ACC112 (cell line): ENCODE measurements at regions not wholly inside any gene's neighbourhood (a gene's known extent, or its start where the extent isn't known, plus 50 kb on each side); places are given as distances from the start of the nearest gene placed in this dataset.

Experiments
- H2AFZ ChIP-seq: fragments of 200-600 bp; sonication (generic); one replicate; pipeline ENCODE4 v1.6.0; 2017; ENCODE audit warnings: antibody characterized with exemption, low read length; ENCODE audit not compliant: unreplicated experiment
- H3K27ac ChIP-seq: fragments of 200-600 bp; sonication (generic); 2 replicates; pipeline ENCODE4 v1.5.1; 2014; ENCODE audit warnings: low read depth, mild to moderate bottlenecking, antibody characterized with exemption, low read length, moderate library complexity
- H3K27me3 ChIP-seq: fragments of 200-600 bp; sonication (generic); 2 replicates; pipeline ENCODE4 v1.6.1; 2014; ENCODE audit warnings: mild to moderate bottlenecking, antibody characterized with exemption, low read length, moderate library complexity, mixed read lengths; ENCODE audit not compliant: insufficient read depth
- H3K36me3 ChIP-seq: fragments of 200-600 bp; sonication (generic); 2 replicates; pipeline ENCODE4 v1.6.1; 2016; ENCODE audit warnings: mild to moderate bottlenecking, antibody characterized with exemption, low read length, moderate library complexity, mixed read lengths; ENCODE audit not compliant: insufficient read depth
- H3K4me1 ChIP-seq: fragments of 200-600 bp; sonication (generic); one replicate; pipeline ENCODE4 v1.6.1; 2016; ENCODE audit warnings: low read length, mixed read lengths; ENCODE audit not compliant: insufficient read depth, unreplicated experiment, control insufficient read depth
- H3K4me3 ChIP-seq: fragments of 200-600 bp; sonication (generic); 2 replicates; pipeline ENCODE4 v1.5.1; 2014; ENCODE audit warnings: mild to moderate bottlenecking, low read depth, low read length
- H3K79me2 ChIP-seq: fragments of 200-600 bp; sonication (generic); one replicate; pipeline ENCODE4 v1.6.0; 2016; ENCODE audit warnings: low read length; ENCODE audit not compliant: control insufficient read depth, unreplicated experiment, insufficient read depth

GRCh38 chr2:186319105-186319504 lies 167.0 kb upstream of the ZC3H15 start:
- no peak overlapping the region for H3K4me3 ChIP-seq
- no peak overlapping the region for H2AFZ ChIP-seq
- no peaks in the 10 kb centered on the region for H3K79me2 ChIP-seq
- no peaks in the 10 kb centered on the region for H3K27me3 ChIP-seq
- no peak overlapping the region for H3K27ac ChIP-seq
- H3K4me1 ChIP-seq: no peaks in the 10 kb centered on the region
- no peaks in the 10 kb centered on the region for H3K36me3 ChIP-seq

GRCh38 chr2:186325827-186326535 lies 160.1 kb upstream of the ZC3H15 start:
- H3K27me3 ChIP-seq: no peaks in the 10 kb centered on the region
- no peaks in the 10 kb centered on the region for H3K79me2 ChIP-seq
- H3K4me1 ChIP-seq: no peaks in the 10 kb centered on the region
- H3K36me3 ChIP-seq: no peaks in the 10 kb centered on the region
- no peak overlapping the region for H3K27ac ChIP-seq
- no peak overlapping the region for H2AFZ ChIP-seq
- H3K4me3 ChIP-seq: no peak overlapping the region

GRCh38 chr2:186327251-186327868 lies 158.7 kb upstream of the ZC3H15 start:
- H3K4me1 ChIP-seq: no peaks in the 10 kb centered on the region
- H3K27ac ChIP-seq: no peak overlapping the region
- no peak overlapping the region for H3K4me3 ChIP-seq
- no peaks in the 10 kb centered on the region for H3K79me2 ChIP-seq
- H3K36me3 ChIP-seq: no peaks in the 10 kb centered on the region
- no peaks in the 10 kb centered on the region for H3K27me3 ChIP-seq
- no peak overlapping the region for H2AFZ ChIP-seq

- Histone ChIP-seq H2AFZ (no peak overlapping the region), H3K27ac (no peak overlapping the region), H3K36me3 (no peaks in the 10 kb centered on the region), H3K79me2 (no peaks in the 10 kb centered on the region), H3K4me3 (no peak overlapping the region), H3K4me1 (no peaks in the 10 kb centered on the region), H3K27me3 (no peaks in the 10 kb centered on the region)
Observed at GRCh38 chr2:186328838-186329237, 157.2 kb upstream of the ZC3H15 start.

GRCh38 chr2:186330050-186330449 lies 156.0 kb upstream of the ZC3H15 start:
- H3K36me3 ChIP-seq: no peaks in the 10 kb centered on the region
- no peak overlapping the region for H3K27ac ChIP-seq
- H3K4me3 ChIP-seq: no peak overlapping the region
- H3K27me3 ChIP-seq: no peaks in the 10 kb centered on the region
- H3K79me2 ChIP-seq: no peaks in the 10 kb centered on the region
- no peaks in the 10 kb centered on the region for H3K4me1 ChIP-seq
- H2AFZ ChIP-seq: no peak overlapping the region

GRCh38 chr2:186339716-186340115 lies 146.3 kb upstream of the ZC3H15 start:
- Histone ChIP-seq H3K4me3 (no peak overlapping the region), H3K36me3 (no peaks in the 10 kb centered on the region), H3K4me1 (no peaks in the 10 kb centered on the region), H3K27me3 (no peaks in the 10 kb centered on the region), H3K79me2 (no peaks in the 10 kb centered on the region), H3K27ac (no peak overlapping the region), H2AFZ (no peak overlapping the region)

GRCh38 chr2:186342029-186342428 lies 144.0 kb upstream of the ZC3H15 start:
- H3K27me3 ChIP-seq: no peaks in the 10 kb centered on the region
- peaks cover 3% of the 10 kb centered on the region for H3K4me1 ChIP-seq
- no peak overlapping the region for H3K27ac ChIP-seq
- no peaks in the 10 kb centered on the region for H3K79me2 ChIP-seq
- H3K4me3 ChIP-seq: no peak overlapping the region
- H3K36me3 ChIP-seq: no peaks in the 10 kb centered on the region
- H2AFZ ChIP-seq: no peak overlapping the region

GRCh38 chr2:186345745-186346144 lies 140.3 kb upstream of the ZC3H15 start:
- H3K27me3 ChIP-seq: no peaks in the 10 kb centered on the region
- no peak overlapping the region for H3K4me3 ChIP-seq
- no peaks in the 10 kb centered on the region for H3K36me3 ChIP-seq
- H3K4me1 ChIP-seq: peaks cover 27% of the 10 kb centered on the region
- H2AFZ ChIP-seq: no peak overlapping the region
- no peaks in the 10 kb centered on the region for H3K79me2 ChIP-seq
- no peak overlapping the region for H3K27ac ChIP-seq

GRCh38 chr2:186346216-186346615 lies 139.8 kb upstream of the ZC3H15 start:
- peaks cover 27% of the 10 kb centered on the region for H3K4me1 ChIP-seq

GRCh38 chr2:186347472-186347871 lies 138.6 kb upstream of the ZC3H15 start:
- Histone ChIP-seq H3K4me3 (no peak overlapping the region), H3K27ac (no peak overlapping the region), H3K36me3 (no peaks in the 10 kb centered on the region), H3K4me1 (peaks cover 27% of the 10 kb centered on the region), H2AFZ (no peak overlapping the region), H3K27me3 (no peaks in the 10 kb centered on the region), H3K79me2 (no peaks in the 10 kb centered on the region)

More at GRCh38 chr2:186346216-186346615, 139.8 kb upstream of the ZC3H15 start:
- H3K27ac ChIP-seq: no peak overlapping the region
- no peak overlapping the region for H2AFZ ChIP-seq
- H3K79me2 ChIP-seq: no peaks in the 10 kb centered on the region
- H3K27me3 ChIP-seq: no peaks in the 10 kb centered on the region
- no peak overlapping the region for H3K4me3 ChIP-seq
- no peaks in the 10 kb centered on the region for H3K36me3 ChIP-seq

GRCh38 chr2:186348200-186348599 lies 137.9 kb upstream of the ZC3H15 start:
- Histone ChIP-seq H3K4me1 (peaks cover 27% of the 10 kb centered on the region), H3K36me3 (no peaks in the 10 kb centered on the region), H3K27ac (no peak overlapping the region), H3K4me3 (no peak overlapping the region), H3K79me2 (no peaks in the 10 kb centered on the region), H2AFZ (no peak overlapping the region), H3K27me3 (no peaks in the 10 kb centered on the region)
